Stimulated activated naive CD8-positive, alpha-beta T cell treated with anti-CD3 and anti-CD28 coated beads, Interleukin-15, Interleukin-2, amounts not matched to agents 100 ng/mL and 50 ng/mL, for 24 hours (primary cell): ENCODE measurements at regions not wholly inside any gene's neighbourhood (a gene's known extent, or its start where the extent isn't known, plus 50 kb on each side); places are given as distances from the start of the nearest gene placed in this dataset.
A peak's percentile ranks its signal among the peaks of the same experiment; 100 is the strongest.
"Not testable (repeated sequence)": the region's sequence is repeated elsewhere in the genome, so short reads cannot be mapped to it uniquely, and the experiment has no call there.

Experiments
- H3K27ac Mint-ChIP-seq: one replicate; pipeline ENCODE4 v1.8.0; 2021; ENCODE audit warnings: mild to moderate bottlenecking, mixed read lengths
- H3K27me3 Mint-ChIP-seq: one replicate; pipeline ENCODE4 v1.8.0; 2021; ENCODE audit warnings: mixed read lengths
- H3K36me3 Mint-ChIP-seq: one replicate; pipeline ENCODE4 v1.8.0; 2021; ENCODE audit warnings: low read depth, mixed read lengths
- H3K4me1 Mint-ChIP-seq: one replicate; pipeline ENCODE4 v1.8.0; 2021; ENCODE audit warnings: low read depth, mixed read lengths
- H3K4me3 Mint-ChIP-seq: one replicate; pipeline ENCODE4 v1.8.0; 2021; ENCODE audit warnings: mild to moderate bottlenecking, mixed read lengths
- H3K9me3 Mint-ChIP-seq: one replicate; pipeline ENCODE4 v1.8.0; 2021; ENCODE audit warnings: mixed read lengths

DNA sequence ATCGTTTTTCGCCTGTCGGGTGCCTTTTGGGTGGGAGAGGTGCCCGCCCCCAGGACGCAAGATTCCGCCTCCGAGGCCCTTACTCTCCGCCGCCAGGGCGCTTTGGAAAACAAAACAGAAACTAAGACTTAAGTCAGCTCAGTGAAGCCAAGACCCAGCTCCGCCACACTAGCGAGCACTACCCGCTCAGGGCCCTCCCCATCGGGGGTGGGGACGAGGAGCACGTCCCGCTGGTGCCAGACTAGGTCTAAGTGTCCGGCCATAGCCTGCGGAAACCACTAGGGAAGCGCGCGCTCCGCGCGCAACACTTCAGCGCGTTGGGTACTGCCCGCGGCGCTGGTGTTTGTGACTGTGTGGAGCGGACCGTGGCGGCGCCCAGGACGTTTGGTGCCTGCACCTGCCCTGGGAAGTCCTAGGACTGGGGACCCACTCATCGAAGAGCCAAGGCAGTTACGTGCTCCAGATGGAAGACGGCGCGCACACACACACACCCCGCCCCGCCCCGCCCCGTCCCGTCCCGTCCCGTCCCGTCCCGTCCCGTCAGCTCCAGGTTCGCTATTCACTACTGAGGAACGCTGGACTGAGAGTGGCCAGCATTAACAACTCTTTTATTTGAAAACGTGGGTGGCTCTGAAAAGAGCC, 57.6 kb upstream of the BOLA1 start:
- not testable (repeated sequence) for H3K27ac Mint-ChIP-seq, H3K4me3 Mint-ChIP-seq, H3K27me3 Mint-ChIP-seq, H3K9me3 Mint-ChIP-seq
- H3K36me3 Mint-ChIP-seq, result peaks cover 19% of the 10 kb centered on the region
- H3K4me1 Mint-ChIP-seq, result peaks cover 26% of the 10 kb centered on the region

- not testable (repeated sequence) for H3K4me3 Mint-ChIP-seq, H3K27ac Mint-ChIP-seq, H3K27me3 Mint-ChIP-seq, H3K9me3 Mint-ChIP-seq
- peaks cover 24% of the 10 kb centered on the region for H3K36me3 Mint-ChIP-seq
- H3K4me1 Mint-ChIP-seq, result peaks cover 35% of the 10 kb centered on the region
Observed at GRCh38 chr1:149842458-149843064, 56.8 kb upstream of the BOLA1 start.

GRCh38 chr1:149843431-149844041, 55.8 kb upstream of the BOLA1 start:
- peak overlapping the region; percentile 93 for H3K4me3 Mint-ChIP-seq
- H3K27me3 Mint-ChIP-seq, result no peaks in the 10 kb centered on the region
- peaks cover 44% of the 10 kb centered on the region for H3K4me1 Mint-ChIP-seq
- H3K27ac Mint-ChIP-seq, result peak overlapping the region; percentile 93
- H3K36me3 Mint-ChIP-seq, result peaks cover 28% of the 10 kb centered on the region
- H3K9me3 Mint-ChIP-seq, result no peaks in the 10 kb centered on the region

DNA sequence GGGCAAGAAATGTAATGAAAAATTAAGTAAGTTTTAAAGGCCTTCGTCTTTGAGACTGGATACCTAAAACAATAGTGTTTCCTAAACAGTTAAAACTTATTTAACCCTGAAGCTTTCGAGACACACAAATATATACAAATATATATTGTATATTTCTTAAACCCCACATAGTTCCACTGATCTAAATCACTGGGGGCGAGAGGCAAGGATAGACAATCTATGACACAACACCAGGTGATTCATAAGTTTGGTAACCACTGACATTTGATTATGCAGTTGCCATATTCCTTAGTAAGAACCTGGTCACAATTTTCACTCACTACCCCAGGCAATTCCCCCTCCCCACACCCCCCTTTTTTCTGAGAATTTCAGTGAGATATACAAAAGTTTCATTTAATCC, 55.3 kb upstream of the BOLA1 start:
- H3K4me1 Mint-ChIP-seq, result peaks cover 49% of the 10 kb centered on the region
- no peaks in the 10 kb centered on the region for H3K9me3 Mint-ChIP-seq
- peak overlapping the region; percentile 93 for H3K27ac Mint-ChIP-seq
- H3K27me3 Mint-ChIP-seq, result no peaks in the 10 kb centered on the region
- H3K4me3 Mint-ChIP-seq, result peak overlapping the region; percentile 93
- peaks cover 33% of the 10 kb centered on the region for H3K36me3 Mint-ChIP-seq

DNA sequence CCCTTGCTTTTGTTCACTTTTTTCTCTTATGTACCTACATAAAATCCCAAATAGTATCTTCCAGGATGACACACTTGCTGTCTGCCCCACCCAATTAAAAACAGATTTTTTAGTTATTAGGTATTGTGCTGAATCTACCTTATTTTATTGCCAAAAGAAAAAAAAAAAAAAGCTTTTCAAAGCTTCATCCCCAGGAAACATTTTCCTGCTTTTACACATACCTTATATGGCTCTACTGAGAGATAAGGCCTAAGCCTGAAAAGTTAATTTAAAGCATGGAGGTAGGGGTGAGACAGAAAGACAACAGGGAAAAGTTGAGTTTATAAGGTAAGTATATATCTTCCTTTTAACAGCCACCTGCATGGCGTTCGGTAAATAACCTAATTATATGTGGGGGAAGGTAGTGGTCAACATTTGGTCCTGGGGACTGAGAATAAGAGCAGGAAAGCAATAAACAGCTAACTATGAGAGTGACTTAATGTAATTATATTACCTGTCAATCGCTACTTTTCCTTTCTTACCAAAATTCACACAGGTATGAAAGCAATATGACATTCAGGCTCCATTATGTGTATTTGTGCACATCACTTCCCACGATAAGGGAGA, 54.6 kb upstream of the BOLA1 start:
- no peaks in the 10 kb centered on the region for H3K27me3 Mint-ChIP-seq
- peaks cover 56% of the 10 kb centered on the region for H3K4me1 Mint-ChIP-seq
- H3K4me3 Mint-ChIP-seq, result peak overlapping the region; percentile 93

GRCh38 chr1:149845416-149845815, 54.0 kb upstream of the BOLA1 start:
- peaks cover 59% of the 10 kb centered on the region for H3K4me1 Mint-ChIP-seq
- no peaks in the 10 kb centered on the region for H3K27me3 Mint-ChIP-seq
- peak overlapping the region; percentile 93 for H3K4me3 Mint-ChIP-seq
- H3K27ac Mint-ChIP-seq, result peak overlapping the region; percentile 81
- peaks cover 33% of the 10 kb centered on the region for H3K36me3 Mint-ChIP-seq
- H3K9me3 Mint-ChIP-seq, result no peaks in the 10 kb centered on the region

More for the DNA sequence above, 54.6 kb upstream of the BOLA1 start:
- no peaks in the 10 kb centered on the region for H3K9me3 Mint-ChIP-seq
- H3K27ac Mint-ChIP-seq, result peak overlapping the region; percentile 81
- H3K36me3 Mint-ChIP-seq, result peaks cover 33% of the 10 kb centered on the region

DNA sequence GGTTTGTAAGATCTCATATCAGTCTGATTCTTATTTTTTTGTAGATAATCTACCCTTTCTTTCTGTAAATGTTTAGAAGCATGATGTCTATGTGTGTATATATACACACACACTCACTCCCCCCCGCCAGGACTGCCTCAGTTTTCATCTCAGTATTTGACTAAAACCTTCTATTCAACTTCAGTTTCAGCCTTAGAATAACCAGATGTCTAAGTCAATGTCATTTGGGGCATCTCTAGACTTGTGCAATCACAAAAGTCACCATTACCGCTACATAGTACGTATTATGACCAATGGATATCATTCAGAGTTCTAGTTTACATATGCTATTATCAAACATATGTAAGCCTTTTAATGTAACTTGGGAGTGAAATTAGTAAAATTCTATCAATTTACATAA, 53.3 kb upstream of the BOLA1 start:
- peaks cover 59% of the 10 kb centered on the region for H3K4me1 Mint-ChIP-seq

DNA sequence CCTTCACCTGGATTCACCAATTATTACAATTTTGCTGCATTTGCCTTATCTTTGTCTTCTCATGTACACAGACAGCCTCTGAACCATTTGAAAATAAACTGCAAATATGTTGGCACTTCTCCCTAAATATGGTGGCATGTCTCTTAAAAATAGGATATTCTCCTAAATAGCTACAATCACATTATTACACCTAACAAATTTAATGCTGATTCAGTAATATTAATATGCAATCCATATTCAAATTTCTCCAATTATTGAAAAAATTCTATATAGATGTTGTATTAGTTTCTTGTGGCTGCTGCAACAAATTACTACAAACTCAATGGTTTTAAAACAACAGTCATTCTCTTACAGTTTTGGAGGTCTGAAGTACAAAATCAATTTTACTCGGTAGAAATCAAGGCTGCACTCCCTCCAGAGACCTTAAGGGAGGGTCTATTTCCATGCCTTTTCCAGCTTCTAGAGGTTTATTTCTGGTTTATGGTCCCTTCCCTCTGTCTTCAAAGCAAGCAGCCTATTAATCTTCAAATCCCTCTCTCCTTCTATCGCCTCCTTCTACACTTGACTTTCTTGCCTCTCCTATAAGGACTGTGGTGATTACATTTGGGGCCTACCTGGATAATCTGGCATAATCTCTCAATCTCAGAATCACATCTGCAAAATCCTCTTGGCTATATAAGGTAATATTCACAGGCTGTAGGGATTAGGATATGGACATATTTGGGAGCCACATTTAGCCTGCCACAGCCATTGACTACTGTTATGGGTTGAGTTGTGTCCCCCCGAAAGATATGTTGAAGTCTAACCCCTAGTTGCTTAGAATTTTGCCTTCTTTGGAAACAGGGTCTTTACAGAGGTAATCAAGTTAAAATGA, 52.5 kb upstream of the BOLA1 start:
- peak overlapping the region; percentile 86 for H3K27ac Mint-ChIP-seq
- H3K27me3 Mint-ChIP-seq, result no peaks in the 10 kb centered on the region
- peaks cover 33% of the 10 kb centered on the region for H3K36me3 Mint-ChIP-seq
- no peak overlapping the region for H3K4me3 Mint-ChIP-seq
- H3K4me1 Mint-ChIP-seq, result peaks cover 59% of the 10 kb centered on the region
- H3K9me3 Mint-ChIP-seq, result no peaks in the 10 kb centered on the region

More for the DNA sequence above, 53.3 kb upstream of the BOLA1 start:
- peak overlapping the region; percentile 81 for H3K27ac Mint-ChIP-seq
- H3K27me3 Mint-ChIP-seq, result no peaks in the 10 kb centered on the region
- peak overlapping the region; percentile 93 for H3K4me3 Mint-ChIP-seq
- no peaks in the 10 kb centered on the region for H3K9me3 Mint-ChIP-seq
- peaks cover 33% of the 10 kb centered on the region for H3K36me3 Mint-ChIP-seq

DNA sequence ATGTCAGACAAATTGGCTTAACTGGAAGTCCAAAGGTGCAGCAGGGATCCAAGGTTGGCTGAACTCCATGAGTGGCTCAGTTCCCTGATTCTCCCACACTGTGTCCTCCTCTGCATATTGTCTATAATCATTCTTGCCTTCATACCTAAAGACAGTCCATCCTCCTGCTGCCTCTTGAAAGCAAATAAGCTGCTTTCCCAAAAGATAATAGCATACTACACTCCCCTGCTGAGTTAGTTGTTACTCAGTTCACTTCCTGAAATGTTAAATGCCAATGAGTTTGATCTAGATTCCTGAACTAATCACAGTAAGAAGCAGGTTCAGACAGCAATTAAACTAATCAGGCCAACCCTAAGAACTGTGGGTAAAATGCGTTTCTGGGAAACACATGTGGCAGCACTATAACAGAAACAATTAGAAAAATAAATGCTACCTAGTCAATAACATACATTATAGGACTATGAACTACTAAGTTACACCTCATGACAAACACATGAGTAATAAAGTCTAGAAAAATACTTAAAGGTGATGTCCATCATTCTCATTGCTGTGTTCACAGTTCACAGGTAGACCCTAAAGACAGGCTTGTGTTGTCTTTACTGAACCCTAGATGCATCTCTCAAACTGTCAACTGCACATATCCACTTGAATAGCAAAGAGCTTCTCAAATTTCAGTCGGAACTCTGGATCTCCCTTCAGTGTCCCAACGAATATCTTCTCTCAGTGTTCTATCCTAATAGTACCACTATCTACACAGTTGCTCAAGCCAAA, 50.8 kb upstream of the BOLA1 start:
- Mint-ChIP-seq H3K4me3 (peak overlapping the region; percentile 92), H3K4me1 (peaks cover 59% of the 10 kb centered on the region), H3K27ac (peak overlapping the region; percentile 93), H3K27me3 (no peaks in the 10 kb centered on the region), H3K9me3 (no peaks in the 10 kb centered on the region), H3K36me3 (peaks cover 33% of the 10 kb centered on the region)

- Mint-ChIP-seq H3K36me3 (peaks cover 33% of the 10 kb centered on the region), H3K27ac (peak overlapping the region; percentile 93), H3K4me1 (peaks cover 56% of the 10 kb centered on the region), H3K4me3 (peak overlapping the region; percentile 92), H3K9me3 (no peaks in the 10 kb centered on the region), H3K27me3 (no peaks in the 10 kb centered on the region)
Observed at GRCh38 chr1:149849111-149849946, 50.0 kb upstream of the BOLA1 start.
